Epithelial cell of proximal tubule (primary cell): ENCODE measurements at regions not wholly inside any gene's neighbourhood (a gene's known extent, or its start where the extent isn't known, plus 50 kb on each side); places are given as distances from the start of the nearest gene placed in this dataset.

Experiments used
- DNase-seq: peaks from one replicate; pipeline ENCODE4 v3.0.0-alpha.2; 2011; ENCODE audit warnings: low read depth
- H3K4me3 ChIP-seq: 2 replicates; pipeline ENCODE4 v1.5.1; 2011; ENCODE audit warnings: low read depth, mild to moderate bottlenecking, low read length
- TF ChIP-seq, protein P1 (sequence below): conservative IDR thresholded peaks from 2 replicates; pipeline ENCODE4 v1.5.1; 2012; ENCODE audit warnings: low read depth, mild to moderate bottlenecking, low read length

DNA sequence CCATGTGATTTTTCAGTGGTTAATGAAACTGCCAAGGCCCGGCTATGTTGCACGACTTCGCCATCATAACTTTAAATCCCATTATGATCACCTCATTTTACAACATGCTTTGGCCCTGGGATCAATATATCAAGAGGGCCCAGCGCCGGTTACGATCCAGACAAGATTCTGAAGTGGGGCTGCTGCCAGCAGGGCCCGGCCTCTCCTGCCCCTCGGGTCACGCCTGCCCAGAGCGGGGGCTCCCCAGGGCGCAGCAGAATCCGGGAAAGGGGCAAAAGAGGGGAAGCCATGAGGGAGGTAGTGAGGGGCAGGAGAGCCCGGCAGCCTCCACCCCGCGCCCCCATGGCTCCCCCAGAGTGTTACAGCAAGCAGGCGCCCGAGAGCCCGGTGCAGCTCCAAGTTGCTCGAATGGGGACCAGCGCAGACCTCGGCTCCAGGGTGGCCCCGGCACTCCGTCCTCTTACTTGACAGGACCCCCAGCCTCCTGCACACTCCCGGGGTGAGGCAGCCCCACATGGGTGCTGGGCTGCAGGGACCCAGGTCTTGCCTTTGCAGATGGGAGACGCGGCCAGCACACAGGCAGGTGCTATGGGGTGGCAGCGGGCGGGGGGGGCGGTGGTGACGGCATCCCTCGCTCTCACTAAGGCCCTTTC, 129.8 kb upstream of the NKX1-1 start:
- DNase-seq = no peak
- no peak overlapping the region for H3K4me3 ChIP-seq
- TF ChIP-seq, protein P1, sequence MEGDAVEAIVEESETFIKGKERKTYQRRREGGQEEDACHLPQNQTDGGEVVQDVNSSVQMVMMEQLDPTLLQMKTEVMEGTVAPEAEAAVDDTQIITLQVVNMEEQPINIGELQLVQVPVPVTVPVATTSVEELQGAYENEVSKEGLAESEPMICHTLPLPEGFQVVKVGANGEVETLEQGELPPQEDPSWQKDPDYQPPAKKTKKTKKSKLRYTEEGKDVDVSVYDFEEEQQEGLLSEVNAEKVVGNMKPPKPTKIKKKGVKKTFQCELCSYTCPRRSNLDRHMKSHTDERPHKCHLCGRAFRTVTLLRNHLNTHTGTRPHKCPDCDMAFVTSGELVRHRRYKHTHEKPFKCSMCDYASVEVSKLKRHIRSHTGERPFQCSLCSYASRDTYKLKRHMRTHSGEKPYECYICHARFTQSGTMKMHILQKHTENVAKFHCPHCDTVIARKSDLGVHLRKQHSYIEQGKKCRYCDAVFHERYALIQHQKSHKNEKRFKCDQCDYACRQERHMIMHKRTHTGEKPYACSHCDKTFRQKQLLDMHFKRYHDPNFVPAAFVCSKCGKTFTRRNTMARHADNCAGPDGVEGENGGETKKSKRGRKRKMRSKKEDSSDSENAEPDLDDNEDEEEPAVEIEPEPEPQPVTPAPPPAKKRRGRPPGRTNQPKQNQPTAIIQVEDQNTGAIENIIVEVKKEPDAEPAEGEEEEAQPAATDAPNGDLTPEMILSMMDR = no peak

DNA sequence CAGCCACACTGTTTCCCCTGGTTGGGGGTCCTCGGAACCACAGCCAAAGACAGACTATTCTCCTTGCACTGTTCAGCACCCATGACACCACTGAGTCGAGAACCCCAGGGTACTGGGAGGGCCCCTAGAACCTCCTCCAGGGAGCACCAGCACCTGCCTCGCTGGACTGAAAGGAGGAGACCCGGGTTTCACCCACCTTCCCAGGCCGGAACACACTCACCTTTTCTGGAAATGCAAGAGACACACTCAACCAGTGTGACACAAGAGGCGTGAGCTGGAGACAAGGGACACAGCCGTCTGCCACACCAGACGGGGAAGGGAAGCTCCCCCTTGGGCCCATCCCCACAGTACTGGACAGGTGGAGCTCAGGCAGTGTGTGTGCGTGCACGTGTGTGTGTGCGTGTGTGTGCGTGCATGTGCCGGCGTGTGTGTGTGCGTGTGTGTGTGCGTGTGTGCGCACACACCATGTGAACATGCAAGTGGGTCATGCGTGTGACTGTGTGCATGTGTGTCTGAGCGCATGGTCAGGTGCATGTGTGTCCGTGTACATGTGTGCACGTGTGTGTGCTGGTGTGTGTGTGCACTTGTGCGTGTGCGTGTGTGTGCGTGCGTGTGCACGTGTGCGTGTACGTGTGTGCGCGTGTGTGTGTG, 128.8 kb upstream of the NKX1-1 start:
- no peak overlapping the region for H3K4me3 ChIP-seq
- TF ChIP-seq, protein P1 = no peak
- no peak for DNase-seq

DNA sequence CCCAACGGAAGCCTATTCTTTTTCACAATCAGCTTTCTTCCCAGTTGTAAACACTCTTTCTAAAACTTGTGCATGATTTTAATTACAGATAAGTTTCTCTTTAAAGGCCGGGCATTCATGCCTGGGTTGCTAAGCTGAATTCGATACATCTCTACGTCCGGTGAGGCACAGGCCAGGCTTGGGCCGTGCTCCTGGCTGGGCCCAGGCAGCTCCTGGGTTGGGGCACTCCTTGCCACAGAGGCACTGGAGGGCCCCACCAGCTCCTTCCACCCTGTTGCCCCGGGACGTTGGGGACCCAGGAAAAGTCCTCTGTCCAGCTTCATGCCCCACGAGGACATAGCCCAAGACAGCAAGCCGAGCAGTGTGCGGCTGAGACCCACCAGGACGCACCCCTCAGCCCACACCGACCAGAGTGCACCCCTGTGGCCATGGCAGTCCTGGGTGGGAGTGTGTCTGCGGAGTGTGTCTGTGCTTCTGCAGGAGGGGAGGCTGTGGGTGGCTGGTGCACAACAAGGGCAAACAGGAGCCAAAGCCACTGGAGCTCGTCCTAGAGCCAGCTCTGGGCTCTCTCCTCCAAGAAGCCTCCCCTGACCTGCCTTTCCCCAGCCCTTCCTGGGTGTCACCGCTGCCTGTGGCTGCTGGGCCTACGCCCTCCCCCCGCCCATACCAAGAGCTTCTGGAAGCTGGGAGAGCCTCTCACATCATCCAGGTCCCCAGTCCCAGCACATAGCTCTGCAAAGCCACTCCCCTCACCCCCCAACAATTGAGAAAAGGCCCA, 128.0 kb upstream of the NKX1-1 start:
- no peak for DNase-seq
- TF ChIP-seq, protein P1 = no peak
- no peak overlapping the region for H3K4me3 ChIP-seq

DNA sequence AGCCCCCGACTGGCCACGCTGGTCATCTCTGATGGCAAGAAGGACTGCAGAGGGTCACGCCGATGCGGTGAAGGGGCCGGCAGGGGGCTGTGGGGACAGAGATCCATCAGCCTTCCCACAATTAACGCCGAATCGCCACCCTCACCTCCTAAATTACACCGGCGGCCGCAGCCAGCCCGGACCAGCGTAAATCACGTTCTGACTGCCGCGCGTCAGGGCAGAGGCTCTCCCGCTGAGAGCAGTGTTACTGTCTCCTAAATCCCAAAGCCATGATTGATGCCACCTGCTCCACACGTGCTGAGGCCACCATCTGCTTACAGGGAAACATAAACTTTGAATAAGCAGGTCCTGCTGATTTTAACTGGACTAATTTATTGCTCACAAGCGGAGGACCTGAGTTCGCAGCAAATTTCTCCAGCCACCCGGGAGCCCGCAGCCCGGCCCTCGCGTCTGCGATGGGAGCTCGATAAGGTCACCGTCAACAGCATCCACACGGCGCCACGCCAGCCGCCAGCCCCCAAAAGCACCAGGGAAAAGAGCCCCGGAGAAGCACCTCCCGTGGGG, 127.3 kb upstream of the NKX1-1 start:
- TF ChIP-seq, protein P1 = no peak
- H3K4me3 ChIP-seq = no peak overlapping the region
- no peak for DNase-seq

DNA sequence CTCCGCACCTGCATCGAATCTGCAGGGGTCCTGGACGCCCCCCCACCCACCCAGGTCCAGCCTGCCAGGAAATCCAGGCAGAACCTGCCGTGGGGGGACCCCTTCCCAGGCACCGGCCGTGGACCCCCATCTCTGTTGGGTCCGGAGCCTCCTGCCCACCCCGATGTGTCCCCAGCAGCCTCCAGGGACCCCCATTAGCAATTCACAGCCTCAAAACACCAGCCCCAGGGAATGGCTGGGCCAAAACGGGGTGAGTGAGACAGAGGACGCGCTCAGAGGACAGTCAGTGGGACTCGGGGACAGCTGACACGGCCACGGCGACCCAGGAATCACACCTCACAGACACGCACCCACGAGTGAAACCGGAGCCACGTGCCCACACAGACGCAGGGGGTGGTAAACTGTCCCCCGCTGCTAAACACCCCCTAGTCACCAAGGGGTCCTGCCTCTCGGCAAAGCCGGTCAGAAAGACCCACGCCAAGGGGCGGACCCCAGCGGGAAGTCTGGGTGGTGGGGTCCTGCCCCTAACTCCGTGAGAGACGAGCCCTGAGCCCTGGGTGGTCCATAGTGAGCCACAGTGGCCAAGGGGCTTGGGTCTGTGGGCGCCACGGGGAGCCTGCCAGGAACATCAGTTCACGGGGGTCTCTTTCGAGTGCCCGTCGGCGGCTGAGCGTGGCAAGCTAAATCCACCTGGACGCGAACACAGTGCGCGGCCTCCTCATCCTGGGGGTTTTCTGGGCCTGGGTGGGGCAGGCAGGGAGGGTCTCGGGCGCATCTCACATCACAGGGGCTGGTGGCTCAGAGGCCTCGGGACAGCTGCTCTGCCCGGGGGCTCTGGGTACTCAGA, 126.5 kb upstream of the NKX1-1 start:
- TF ChIP-seq, protein P1 = no peak
- DNase-seq = no peak
- no peak overlapping the region for H3K4me3 ChIP-seq
